ENCODE measurements at regions not wholly inside any gene's neighbourhood (a gene's known extent, or its start where the extent isn't known, plus 50 kb on each side); places are given as distances from the start of the nearest gene placed in this dataset.

DNA sequence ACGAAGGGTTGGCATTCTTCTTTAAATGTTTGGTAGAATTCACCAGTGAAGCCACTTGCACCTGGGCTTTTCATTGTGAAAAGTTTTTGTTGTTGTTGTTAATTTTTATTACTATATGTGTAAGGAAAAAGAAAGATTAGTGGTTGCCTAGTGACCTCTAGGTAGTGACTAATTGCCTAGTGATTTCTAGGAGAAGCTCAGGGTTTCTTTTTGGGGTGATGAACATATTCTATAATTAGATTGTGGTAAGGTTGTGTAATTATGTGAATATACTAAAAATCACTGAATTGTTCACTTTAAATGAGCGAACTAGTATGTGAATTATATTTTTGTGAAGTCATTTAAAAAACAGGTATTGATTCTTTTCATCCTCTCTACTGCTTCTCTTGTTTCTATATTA lies 123.8 kb upstream of the TMEM170B start:
- Histone ChIP-seq H3K4me1 (peaks cover 0 to 23% (median 4%) of the 10 kb centered on the region in 4 donors), H3K4me3 (no peak overlapping the region), H3K27ac (no peak overlapping the region), H3K36me3 (no peaks in the 10 kb centered on the region), H3K9me3 (peaks cover 0 to 5% (median 0%) of the 10 kb centered on the region in 4 donors), H3K27me3 (no peaks in the 10 kb centered on the region)
- TF ChIP-seq EP300 (IDR thresholded peaks at IDR 0.05): no peak
- WGBS, 5 donors: 76 to 95% (median 93%) methylated on average over 2 of the region's 2 CpGs
- intact Hi-C loops (cut with DNase I; ENCODE audit: low total_unique reads): no loop called here
- DNase-seq: no peak

GRCh38 chr6:11413117-11413687 lies 124.3 kb upstream of the TMEM170B start:
- H3K4me3 ChIP-seq: no peak overlapping the region
- H3K27ac ChIP-seq: no peak overlapping the region
- 90 to 95% (median 93%) methylated on average over 6 of the region's 6 CpGs for WGBS, 5 donors
- no peaks in the 10 kb centered on the region for H3K36me3 ChIP-seq
- DNase-seq: no peak
- no peaks in the 10 kb centered on the region for H3K27me3 ChIP-seq
- H3K4me1 ChIP-seq: peaks cover 0 to 23% (median 4%) of the 10 kb centered on the region in 4 donors
- intact Hi-C loops (cut with DNase I; ENCODE audit: low total_unique reads): no loop called here
- peaks cover 0 to 5% (median 0%) of the 10 kb centered on the region in 4 donors for H3K9me3 ChIP-seq
- no peak for TF ChIP-seq POLR2AphosphoS5 (IDR thresholded peaks at IDR 0.05)
- no peak for TF ChIP-seq POLR2A (IDR thresholded peaks at IDR 0.05)
- no peak for TF ChIP-seq EP300 (IDR thresholded peaks at IDR 0.05)
- no peak for TF ChIP-seq CTCF (IDR thresholded peaks at IDR 0.05)

GRCh38 chr6:11412616-11413015 lies 124.9 kb upstream of the TMEM170B start:
- Histone ChIP-seq H3K27me3 (no peaks in the 10 kb centered on the region), H3K36me3 (no peaks in the 10 kb centered on the region), H3K4me3 (no peak overlapping the region), H3K4me1 (peaks cover 0 to 23% (median 4%) of the 10 kb centered on the region in 4 donors), H3K9me3 (peaks cover 0 to 5% (median 0%) of the 10 kb centered on the region in 4 donors), H3K27ac (peak overlapping the region in 1 of 5 donors; percentile 40)
- 86 to 93% (median 89%) methylated on average over 3 of the region's 3 CpGs for WGBS, 5 donors
- TF ChIP-seq POLR2A (IDR thresholded peaks at IDR 0.05) (no peak), EP300 (IDR thresholded peaks at IDR 0.05) (no peak), POLR2AphosphoS5 (IDR thresholded peaks at IDR 0.05) (no peak), CTCF (IDR thresholded peaks at IDR 0.05) (no peak)
- intact Hi-C loops (cut with DNase I; ENCODE audit: low total_unique reads): no loop called here
- DNase-seq: no peak

DNA sequence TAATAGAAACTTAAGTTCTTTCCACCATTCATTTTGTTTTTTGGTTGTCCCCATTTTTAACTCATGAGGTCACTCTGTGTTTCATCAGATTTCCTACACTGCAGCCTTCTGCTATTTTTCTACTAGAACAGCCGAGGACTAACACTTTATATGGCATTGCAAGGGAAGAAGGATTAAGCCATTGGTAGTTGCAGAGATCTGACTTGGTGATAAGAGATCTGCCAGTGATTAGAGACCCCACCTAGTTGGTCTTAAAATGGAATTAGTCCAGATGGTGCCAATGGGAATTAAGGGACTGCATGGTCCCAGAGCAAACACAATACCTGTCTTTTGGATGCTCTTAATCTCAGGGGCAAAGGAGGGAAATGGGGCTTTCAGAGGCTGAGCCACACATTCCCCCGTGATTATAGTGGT lies 125.5 kb upstream of the TMEM170B start:
- Histone ChIP-seq H3K4me1 (peaks cover 0 to 23% (median 4%) of the 10 kb centered on the region in 4 donors), H3K9me3 (peaks cover 0 to 2% (median 0%) of the 10 kb centered on the region in 4 donors), H3K27ac (peak overlapping the region in 2 of 5 donors; percentile 39 to 40), H3K36me3 (no peaks in the 10 kb centered on the region), H3K4me3 (no peak overlapping the region), H3K27me3 (no peaks in the 10 kb centered on the region)
- TF ChIP-seq EP300 (IDR thresholded peaks at IDR 0.05) (no peak), POLR2A (IDR thresholded peaks at IDR 0.05) (no peak), CTCF (IDR thresholded peaks at IDR 0.05) (no peak), POLR2AphosphoS5 (IDR thresholded peaks at IDR 0.05) (no peak)
- WGBS, 5 donors: 60 to 80% (median 66%) methylated on average over 2 of the region's 2 CpGs
- no peak for DNase-seq
- intact Hi-C loops (cut with DNase I; ENCODE audit: low total_unique reads): no loop called here

DNA sequence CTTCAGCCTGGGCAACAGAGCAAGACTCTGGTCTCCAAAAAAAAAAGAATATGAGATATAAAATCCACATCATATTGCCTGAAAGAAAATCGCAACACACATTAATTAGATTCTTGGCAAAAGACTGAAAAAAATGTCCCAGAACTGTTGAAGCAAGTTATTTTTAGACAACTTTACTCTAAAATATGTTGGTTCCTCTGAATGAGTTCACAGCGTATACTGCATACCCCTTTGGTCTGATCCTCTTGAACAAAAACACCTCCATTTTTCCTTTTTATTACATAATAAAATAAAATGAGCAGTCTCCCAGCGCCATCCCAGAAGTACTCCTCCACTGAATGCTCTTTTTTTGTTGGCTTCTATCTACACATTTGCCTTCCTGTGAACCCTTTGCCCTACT lies 126.0 kb upstream of the TMEM170B start:
- Histone ChIP-seq H3K27me3 (no peaks in the 10 kb centered on the region), H3K27ac (peak overlapping the region in 2 of 5 donors; percentile 39 to 40), H3K4me3 (no peak overlapping the region), H3K36me3 (no peaks in the 10 kb centered on the region), H3K9me3 (no peaks in the 10 kb centered on the region), H3K4me1 (peaks cover 0 to 23% (median 4%) of the 10 kb centered on the region in 4 donors)
- WGBS, 5 donors: 83 to 90% (median 89%) methylated on average over 3 of the region's 3 CpGs
- TF ChIP-seq EP300 (IDR thresholded peaks at IDR 0.05) (no peak), CTCF (IDR thresholded peaks at IDR 0.05) (no peak), POLR2A (IDR thresholded peaks at IDR 0.05) (no peak), POLR2AphosphoS5 (IDR thresholded peaks at IDR 0.05) (no peak)
- intact Hi-C loops (cut with DNase I; ENCODE audit: low total_unique reads): no loop called here
- DNase-seq: no peak

Measured in stomach (tissue), 8 donors.